Body of pancreas (tissue), 4 donors: ENCODE measurements at regions not wholly inside any gene's neighbourhood (a gene's known extent, or its start where the extent isn't known, plus 50 kb on each side); places are given as distances from the start of the nearest gene placed in this dataset.

Experiments
- CTCF ChIP-seq, 7 experiments: fragments of 450-650 bp in 4 of 7; fragments of 200-600 bp in 3 of 7; sonication (generic) in 3 of 7; IDR thresholded peaks; one replicate each; pipeline ENCODE4 v1.5.1; 2016 to 2019; ENCODE audit warnings: antibody characterized with exemption in 7 of 7
- POLR2A ChIP-seq, 3 donors: fragments of 450-650 bp; IDR thresholded peaks; one replicate each; pipeline ENCODE4 v1.6.1; 2016; ENCODE audit warnings: antibody characterized with exemption in 3 of 3, mild to moderate bottlenecking in 2 of 3

GRCh38 chr4:129248621-129249020, 152.7 kb downstream of the C4orf33 start:
- TF ChIP-seq POLR2A (IDR thresholded peaks at IDR 0.05) = no peak
- TF ChIP-seq CTCF (IDR thresholded peaks at IDR 0.05) = no peak
